ENCODE measurements at regions not wholly inside any gene's neighbourhood (a gene's known extent, or its start where the extent isn't known, plus 50 kb on each side); places are given as distances from the start of the nearest gene placed in this dataset.

GRCh38 chr7:41787651-41788350 is 84.9 kb upstream of the INHBA start:
- no peak overlapping the region for H3K27ac ChIP-seq
- CTCF ChIA-PET = interaction anchor here (0.6 to 0.8 kb wide), 2 partner anchors 11 to 153 kb away, joined by 7 to 9 read pairs; no protein-coding TSS in a partner anchor
- TF ChIP-seq, protein P1, sequence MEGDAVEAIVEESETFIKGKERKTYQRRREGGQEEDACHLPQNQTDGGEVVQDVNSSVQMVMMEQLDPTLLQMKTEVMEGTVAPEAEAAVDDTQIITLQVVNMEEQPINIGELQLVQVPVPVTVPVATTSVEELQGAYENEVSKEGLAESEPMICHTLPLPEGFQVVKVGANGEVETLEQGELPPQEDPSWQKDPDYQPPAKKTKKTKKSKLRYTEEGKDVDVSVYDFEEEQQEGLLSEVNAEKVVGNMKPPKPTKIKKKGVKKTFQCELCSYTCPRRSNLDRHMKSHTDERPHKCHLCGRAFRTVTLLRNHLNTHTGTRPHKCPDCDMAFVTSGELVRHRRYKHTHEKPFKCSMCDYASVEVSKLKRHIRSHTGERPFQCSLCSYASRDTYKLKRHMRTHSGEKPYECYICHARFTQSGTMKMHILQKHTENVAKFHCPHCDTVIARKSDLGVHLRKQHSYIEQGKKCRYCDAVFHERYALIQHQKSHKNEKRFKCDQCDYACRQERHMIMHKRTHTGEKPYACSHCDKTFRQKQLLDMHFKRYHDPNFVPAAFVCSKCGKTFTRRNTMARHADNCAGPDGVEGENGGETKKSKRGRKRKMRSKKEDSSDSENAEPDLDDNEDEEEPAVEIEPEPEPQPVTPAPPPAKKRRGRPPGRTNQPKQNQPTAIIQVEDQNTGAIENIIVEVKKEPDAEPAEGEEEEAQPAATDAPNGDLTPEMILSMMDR (conservative IDR thresholded peaks at IDR 0.05; ENCODE audit: low read depth) = no peak
- DNase-seq (ENCODE audit: low spot score) = no peak
- POLR2A ChIA-PET (ENCODE audit: low non-redundant PET) = no interaction called here

- DNase-seq (ENCODE audit: low spot score) = no peak
- TF ChIP-seq, protein P1 (conservative IDR thresholded peaks at IDR 0.05; ENCODE audit: low read depth) = no peak
- ChIA-PET CTCF (no interaction called here), POLR2A (ENCODE audit: low non-redundant PET) (no interaction called here)
- H3K27ac ChIP-seq = no peak overlapping the region
These were observed 84.1 kb upstream of the INHBA start for GRCh38 chr7:41786944-41787343.

DNA sequence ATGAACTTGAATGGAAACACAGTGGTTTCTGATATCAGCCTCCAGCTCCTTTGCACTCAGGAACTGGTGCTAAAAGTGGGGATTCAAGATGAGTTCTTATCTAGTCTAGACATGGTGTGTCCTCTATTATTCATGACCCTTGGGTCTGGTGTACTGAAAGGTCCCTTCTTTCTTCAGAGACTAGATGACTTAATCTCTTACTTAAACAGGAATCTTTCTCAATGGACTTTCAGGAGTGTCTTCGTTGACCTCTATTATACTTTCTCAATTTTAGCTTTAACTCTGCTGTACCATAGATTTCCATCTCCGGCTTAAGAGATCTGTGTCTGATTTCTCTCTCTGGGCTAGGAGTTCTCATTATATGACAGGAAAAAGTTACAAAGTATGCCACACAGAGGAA is 83.5 kb upstream of the INHBA start:
- no peak for DNase-seq (ENCODE audit: low spot score)
- TF ChIP-seq, protein P1 (conservative IDR thresholded peaks at IDR 0.05; ENCODE audit: low read depth) = no peak
- no peak overlapping the region for H3K27ac ChIP-seq
- ChIA-PET POLR2A (ENCODE audit: low non-redundant PET) (no interaction called here), CTCF (no interaction called here)

GRCh38 chr7:41785840-41786239 is 83.0 kb upstream of the INHBA start:
- TF ChIP-seq, protein P1 (conservative IDR thresholded peaks at IDR 0.05; ENCODE audit: low read depth) = no peak
- ChIA-PET POLR2A (ENCODE audit: low non-redundant PET) (no interaction called here), CTCF (no interaction called here)
- no peak overlapping the region for H3K27ac ChIP-seq
- no peak for DNase-seq (ENCODE audit: low spot score)

DNA sequence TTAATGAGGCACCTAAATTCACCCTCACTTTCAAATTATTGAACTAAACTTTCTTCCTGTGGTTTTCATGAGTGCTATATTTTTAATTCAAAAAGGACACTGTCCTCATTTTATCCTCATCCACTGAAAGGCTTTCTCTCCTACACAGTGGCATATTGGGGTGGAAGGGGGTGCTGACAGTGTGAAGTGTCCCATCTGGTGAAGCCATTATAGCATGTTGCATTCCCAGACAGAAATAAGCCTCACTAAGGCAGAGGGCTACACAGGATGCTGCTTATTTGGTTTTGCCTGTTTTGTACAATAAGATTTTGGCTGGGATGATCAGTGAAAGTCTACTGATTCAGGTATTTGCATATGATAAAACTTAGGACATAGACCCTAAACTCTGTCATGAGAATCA is 82.4 kb upstream of the INHBA start:
- CTCF ChIA-PET = no interaction called here
- no peak for DNase-seq (ENCODE audit: low spot score)
- POLR2A ChIA-PET (ENCODE audit: low non-redundant PET) = no interaction called here
- no peak overlapping the region for H3K27ac ChIP-seq
- TF ChIP-seq, protein P1 (conservative IDR thresholded peaks at IDR 0.05; ENCODE audit: low read depth) = no peak

GRCh38 chr7:41779918-41780317 is 77.0 kb upstream of the INHBA start:
- POLR2A ChIA-PET (ENCODE audit: low non-redundant PET) = no interaction called here
- H3K27ac ChIP-seq = no peak overlapping the region
- CTCF ChIA-PET = interaction anchor here (0.5 to 0.7 kb wide), 2 partner anchors 899 to 1271 kb away, joined by 5 read pairs; no protein-coding TSS in a partner anchor
- TF ChIP-seq, protein P1 (conservative IDR thresholded peaks at IDR 0.05; ENCODE audit: low read depth) = no peak
- DNase-seq (ENCODE audit: low spot score) = no peak
